IMR-90 (cell line): ENCODE measurements at regions not wholly inside any gene's neighbourhood (a gene's known extent, or its start where the extent isn't known, plus 50 kb on each side); places are given as distances from the start of the nearest gene placed in this dataset.

Experiments
- ATAC-seq: fragments of 200-7000 bp; cut with Tn5 transposase; 2 replicates; pipeline ENCODE4 v1.9.1; 2020; ENCODE audit warnings: low read depth, mild to moderate bottlenecking, moderate library complexity
- BruUV-seq: library from RNA; stranded (reverse); fragments of 400-500 nt; replicated peaks from 2 replicates; lab custom pipeline; 2021; lab: Mats Ljungman, UMichigan
- CTCF ChIA-PET: fragments of 300-600 bp; formaldehyde crosslinking; extraction: SDS; loops from one replicate; lab custom pipeline; 2021; ENCODE audit warnings: antibody characterized with exemption; lab: Yijun Ruan, JAX
- POLR2A ChIA-PET: fragments of 300-600 bp; sonication (Branson Sonifier 250); formaldehyde crosslinking; loops from one replicate; lab custom pipeline; 2022; ENCODE audit warnings: antibody characterized with exemption; ENCODE audit not compliant: unreplicated experiment; lab: Charles Lee
- DNase-seq: peaks from one replicate; pipeline ENCODE4 v3.0.0; 2013
- H2AFZ ChIP-seq: replicated peaks from 2 replicates; pipeline ENCODE3; 2013; ENCODE audit warnings: low read length, mild to moderate bottlenecking; ENCODE audit not compliant: poor library complexity
- H2AK5ac ChIP-seq: 2 replicates; pipeline ENCODE4 v1.6.1; 2013; ENCODE audit warnings: low read depth, low read length, inconsistent platforms
- H2AK9ac ChIP-seq: replicated peaks from 2 replicates; pipeline ENCODE3; 2013; ENCODE audit warnings: mild to moderate bottlenecking, low read depth, low read length, moderate library complexity; ENCODE audit not compliant: poor library complexity
- H2BK120ac ChIP-seq: 2 replicates; pipeline ENCODE4 v1.6.1; 2013; ENCODE audit warnings: low read depth, low read length, inconsistent platforms
- H2BK15ac ChIP-seq: 3 replicates; pipeline ENCODE4 v1.6.1; 2013; ENCODE audit warnings: low read depth, low read length, inconsistent platforms
- H2BK20ac ChIP-seq: 2 replicates; pipeline ENCODE4 v1.6.1; 2013; ENCODE audit warnings: low read depth, mild to moderate bottlenecking, inconsistent platforms, low read length, moderate library complexity
- H2BK5ac ChIP-seq: 2 replicates; pipeline ENCODE4 v1.6.1; 2013; ENCODE audit warnings: mild to moderate bottlenecking, low read depth, low read length, inconsistent platforms; ENCODE audit not compliant: poor library complexity, severe bottlenecking
- H3K14ac ChIP-seq: replicated peaks from 2 replicates; pipeline ENCODE4 v1.6.1; 2013; ENCODE audit warnings: low read depth, low read length, inconsistent platforms
- H3K18ac ChIP-seq: 2 replicates; pipeline ENCODE4 v1.6.1; 2013; ENCODE audit warnings: low read depth, low read length, control low read depth
- H3K23ac ChIP-seq: 2 replicates; pipeline ENCODE4 v1.6.1; 2013; ENCODE audit warnings: low read depth, low read length, inconsistent platforms
- H3K27ac ChIP-seq: 2 replicates; pipeline ENCODE4 v1.5.1; 2013; ENCODE audit warnings: mild to moderate bottlenecking, control low read depth, low read length; ENCODE audit not compliant: insufficient read depth
- H3K27me3 ChIP-seq: 2 replicates; pipeline ENCODE4 v1.6.1; 2013; ENCODE audit warnings: low read length; ENCODE audit not compliant: control insufficient read depth, insufficient read depth
- H3K36me3 ChIP-seq: 2 replicates; pipeline ENCODE4 v1.6.1; 2013; ENCODE audit warnings: low read length, mixed read lengths; ENCODE audit not compliant: control insufficient read depth, insufficient read depth
- H3K4ac ChIP-seq: 2 replicates; pipeline ENCODE4 v1.6.1; 2013; ENCODE audit warnings: low read depth, low read length, inconsistent platforms
- H3K4me1 ChIP-seq: 2 replicates; pipeline ENCODE4 v1.6.1; 2013; ENCODE audit warnings: low read length, mixed read lengths; ENCODE audit not compliant: control insufficient read depth, insufficient read depth
- H3K4me2 ChIP-seq: 2 replicates; pipeline ENCODE4 v1.6.1; 2013; ENCODE audit warnings: low read depth, mild to moderate bottlenecking, control low read depth, low read length, moderate library complexity
- H3K4me3 ChIP-seq: 2 replicates; pipeline ENCODE4 v1.5.1; 2013; ENCODE audit warnings: low read depth, mild to moderate bottlenecking, control low read depth, low read length, moderate library complexity; ENCODE audit not compliant: insufficient read depth
- H3K56ac ChIP-seq: 2 replicates; pipeline ENCODE4 v1.6.1; 2013; ENCODE audit warnings: low read length, inconsistent platforms; ENCODE audit not compliant: insufficient read depth; ENCODE audit errors: extremely low read depth
- H3K79me1 ChIP-seq, 2 experiments: 2 replicates each; pipeline ENCODE4 v1.6.1; 2013; ENCODE audit warnings: low read length in 2 of 2, inconsistent platforms in 1 of 2, low read depth in 1 of 2
- H3K9ac ChIP-seq: 2 replicates; pipeline ENCODE4 v1.6.1; 2013; ENCODE audit warnings: low read depth, low read length, control low read depth
- H3K9me1 ChIP-seq: 2 replicates; pipeline ENCODE4 v1.6.1; 2013; ENCODE audit warnings: low read length, inconsistent platforms; ENCODE audit not compliant: insufficient read depth
- H3K9me3 ChIP-seq: 2 replicates; pipeline ENCODE4 v1.6.1; 2013; ENCODE audit warnings: low read length; ENCODE audit not compliant: control insufficient read depth, insufficient read depth
- H4K20me1 ChIP-seq: 2 replicates; pipeline ENCODE4 v1.6.1; 2013; ENCODE audit warnings: low read length, inconsistent platforms; ENCODE audit not compliant: insufficient read depth
- H4K5ac ChIP-seq: 2 replicates; pipeline ENCODE4 v1.6.1; 2013; ENCODE audit warnings: mild to moderate bottlenecking, low read depth, low read length, control low read depth
- H4K8ac ChIP-seq, 2 experiments: 2 replicates each; pipeline ENCODE4 v1.6.1; 2013; ENCODE audit warnings: low read depth in 2 of 2, low read length in 2 of 2, control low read depth in 1 of 2, inconsistent platforms in 1 of 2
- H4K91ac ChIP-seq: 2 replicates; pipeline ENCODE4 v1.6.1; 2013; ENCODE audit warnings: low read depth, low read length, inconsistent platforms; ENCODE audit not compliant: insufficient read depth
- BHLHE40 ChIP-seq: fragments of 150-350 bp; IDR thresholded peaks from 2 replicates; pipeline ENCODE4 v1.6.1; 2016; ENCODE audit warnings: mild to moderate bottlenecking, low read depth, low read length
- CHD1 ChIP-seq: IDR thresholded peaks from 2 replicates; pipeline ENCODE4 v1.6.1; 2012; ENCODE audit warnings: low read depth, low read length, improper control_type of control experiment
- ELK1 ChIP-seq: fragments of 150-350 bp; IDR thresholded peaks from 2 replicates; pipeline ENCODE4 v1.6.1; 2016; ENCODE audit warnings: low read depth, mild to moderate bottlenecking, low read length, moderate library complexity, borderline replicate concordance
- FOS ChIP-seq: fragments of 150-350 bp; IDR thresholded peaks from 2 replicates; pipeline ENCODE4 v1.6.1; 2016; ENCODE audit warnings: low read depth, low read length
- MAFK ChIP-seq: IDR thresholded peaks from 2 replicates; pipeline ENCODE4 v1.6.1; 2012; ENCODE audit warnings: low read depth, low read length, improper control_type of control experiment
- MAZ ChIP-seq: IDR thresholded peaks from 2 replicates; pipeline ENCODE4 v1.6.1; 2012; ENCODE audit warnings: low read depth, mild to moderate bottlenecking, low read length, improper control_type of control experiment, moderate library complexity, borderline replicate concordance
- MXI1 ChIP-seq: IDR thresholded peaks from 2 replicates; pipeline ENCODE4 v1.6.1; 2012; ENCODE audit warnings: low read depth, mild to moderate bottlenecking, low read length, moderate library complexity, borderline replicate concordance
- NFE2L2 ChIP-seq: fragments of 150-350 bp; IDR thresholded peaks from 2 replicates; pipeline ENCODE4 v1.6.1; 2016; ENCODE audit warnings: low read depth, mild to moderate bottlenecking, low read length
- RAD21 ChIP-seq: IDR thresholded peaks from 2 replicates; pipeline ENCODE4 v1.6.1; 2012; ENCODE audit warnings: low read length, improper control_type of control experiment
- RCOR1 ChIP-seq: IDR thresholded peaks from 2 replicates; pipeline ENCODE4 v1.6.1; 2012; ENCODE audit warnings: mild to moderate bottlenecking, low read length, improper control_type of control experiment; ENCODE audit not compliant: insufficient replicate concordance
- RFX5 ChIP-seq: IDR thresholded peaks from 2 replicates; pipeline ENCODE4 v1.8.0; 2012; ENCODE audit warnings: low read depth, mild to moderate bottlenecking, low read length, moderate library complexity
- SMC3 ChIP-seq: fragments of 150-350 bp; IDR thresholded peaks from 2 replicates; pipeline ENCODE4 v1.6.1; 2016; ENCODE audit warnings: low read depth, mild to moderate bottlenecking, antibody characterized with exemption, low read length, moderate library complexity
- WGBS, 2 experiments: methylation state at CpG; one replicate each; pipeline versions ENCODE4 v1.1.5 to v1.1.7; 2013; ENCODE audit warnings: missing lambda C conversion rate in 2 of 2; ENCODE audit not compliant: insufficient read length in 1 of 2; ENCODE audit errors: extremely low coverage in 2 of 2; 5-methylcytosine and 5-hydroxymethylcytosine counted together
- dilution Hi-C: fragments of 300-500 bp; cut with HindIII; formaldehyde crosslinking; loops from one replicate; pipeline ENCODE4 v1.14.3; 2018; ENCODE audit warnings: low sequenced_read_pairs; ENCODE audit not compliant: unreplicated experiment
- in situ Hi-C: fragments of 300-500 bp; cut with MboI; formaldehyde crosslinking; loops from 3 replicates; pipeline ENCODE4 v1.14.3; 2019; ENCODE audit warnings: low sequenced_read_pairs, inconsistent platforms, mixed read lengths
- intact Hi-C: fragments of 100-400 bp; cut with micrococcal nuclease; formaldehyde crosslinking; loops from 2 replicates; pipeline ENCODE4 v1.10.0; 2022

- no peak overlapping the region for H3K14ac ChIP-seq
- no peak overlapping the region for H3K18ac ChIP-seq
- no peak overlapping the region for H2AK5ac ChIP-seq
- ATAC-seq (no peak), DNase-seq (no peak)
- H3K79me1 ChIP-seq, result no peaks in the 10 kb centered on the region
- H4K5ac ChIP-seq, result no peak overlapping the region
- no peak overlapping the region for H3K4me3 ChIP-seq
- no peaks in the 10 kb centered on the region for H3K9me3 ChIP-seq
- no TSS peak for BruUV-seq
- no peak overlapping the region for H3K9ac ChIP-seq
- 0% methylated on average over 1 of the region's 3 CpGs; no CpG with 5 or more reads in 1 of the 2 experiments for WGBS, 2 experiments
- peaks cover 4% of the 10 kb centered on the region; the same call in 1 of the 2 replicates for H3K4me1 ChIP-seq
- H4K91ac ChIP-seq, result no peak overlapping the region
- no peaks in the 10 kb centered on the region for H3K27me3 ChIP-seq
- H4K8ac ChIP-seq, result no peak overlapping the region
- no peak overlapping the region for H2AK9ac ChIP-seq
- no peak overlapping the region for H2BK120ac ChIP-seq
- in situ Hi-C loops (no loop called here), dilution Hi-C loops (no loop called here), intact Hi-C loops (no loop called here)
- H3K23ac ChIP-seq, result no peak overlapping the region
- H2BK15ac ChIP-seq, result no peak overlapping the region
- H3K9me1 ChIP-seq, result peaks cover 3% of the 10 kb centered on the region; the same call in 1 of the 2 replicates
- no peak overlapping the region for H3K4me2 ChIP-seq
- TF ChIP-seq ELK1, result no peak
- TF ChIP-seq CHD1, result no peak
- TF ChIP-seq SMC3, result no peak
- TF ChIP-seq MAZ, result no peak
- TF ChIP-seq MAFK, result no peak
- no peak for TF ChIP-seq NFE2L2
- no peak for TF ChIP-seq MXI1
- TF ChIP-seq RFX5, result no peak
- TF ChIP-seq BHLHE40, result no peak
- no peak for TF ChIP-seq RCOR1
- TF ChIP-seq FOS, result no peak
- TF ChIP-seq RAD21, result no peak
- no peak overlapping the region for H3K56ac ChIP-seq
- H2BK20ac ChIP-seq, result no peak overlapping the region
- no peak overlapping the region for H3K4ac ChIP-seq
- POLR2A ChIA-PET, result interaction anchor here (1.0 kb wide), 1 partner anchor 10 kb away, joined by 3 read pairs; no protein-coding TSS in a partner anchor
- no peaks in the 10 kb centered on the region for H4K20me1 ChIP-seq
- H3K27ac ChIP-seq, result no peak overlapping the region
- CTCF ChIA-PET, result interaction anchor here (0.5 kb wide), 1 partner anchor 891 kb away, joined by 3 read pairs; no protein-coding TSS in a partner anchor
- H2BK5ac ChIP-seq, result no peak overlapping the region
- no peaks in the 10 kb centered on the region for H3K36me3 ChIP-seq
- no peak overlapping the region for H2AFZ ChIP-seq
Measured at GRCh38 chr7:17598305-17598704, 299.9 kb downstream of the AHR start.
